ENCODE measurements at regions not wholly inside any gene's neighbourhood (a gene's known extent, or its start where the extent isn't known, plus 50 kb on each side); places are given as distances from the start of the nearest gene placed in this dataset.

GRCh38 chr2:137729305-137729704 is 235.0 kb upstream of the HNMT start:
- no peak for DNase-seq (ENCODE audit: low read depth, low spot score)

- no peak for DNase-seq (ENCODE audit: low read depth, low spot score)
These were observed 226.7 kb upstream of the HNMT start for GRCh38 chr2:137737559-137737958.

- no peak for DNase-seq (ENCODE audit: low read depth, low spot score)
These were observed 222.4 kb upstream of the HNMT start for GRCh38 chr2:137741784-137742362.

- no peak for DNase-seq (ENCODE audit: low read depth, low spot score)
These were observed 216.8 kb upstream of the HNMT start for GRCh38 chr2:137747509-137747908.

- DNase-seq (ENCODE audit: low read depth, low spot score) = no peak
These were observed 215.7 kb upstream of the HNMT start for GRCh38 chr2:137748533-137748932.

DNA sequence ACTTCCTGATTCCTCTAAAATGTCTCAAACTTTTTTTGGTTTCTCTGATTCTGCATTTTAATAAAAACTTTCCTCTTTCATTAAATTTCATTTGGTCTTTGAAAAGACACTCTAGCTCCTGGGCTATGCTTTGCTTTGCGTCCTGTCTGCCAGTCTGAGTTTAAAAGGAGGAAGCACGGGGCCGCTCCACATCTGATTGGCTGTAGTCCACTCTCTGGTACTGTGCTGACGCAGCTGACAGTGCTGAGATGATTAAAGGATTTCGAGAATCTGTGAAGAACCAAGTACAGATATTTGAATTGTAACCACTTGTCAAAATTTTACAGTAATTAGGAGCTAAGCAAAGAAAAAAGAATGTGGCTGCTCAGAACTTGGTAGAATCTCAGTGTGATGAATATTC is 199.6 kb upstream of the HNMT start:
- DNase-seq (ENCODE audit: low read depth, low spot score) = no peak

DNA sequence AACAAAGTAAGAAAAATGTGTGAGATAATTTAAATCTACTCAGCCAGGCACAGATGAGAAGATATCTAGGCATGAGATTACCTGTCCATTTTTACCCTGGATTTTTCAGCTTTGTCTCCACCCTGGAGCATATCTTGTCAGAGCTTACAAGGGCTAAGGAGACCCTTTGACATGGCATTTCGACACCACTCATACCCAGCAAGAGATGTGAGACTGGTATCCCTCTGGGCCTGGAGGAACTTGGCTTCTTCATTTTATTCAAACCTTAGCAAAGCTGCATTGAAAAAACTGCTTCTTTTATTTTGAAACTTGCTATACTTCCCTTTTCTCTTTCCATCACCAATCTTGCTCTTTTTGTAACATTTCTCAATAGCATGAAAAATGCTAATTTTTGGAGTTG is 194.9 kb upstream of the HNMT start:
- DNase-seq (ENCODE audit: low read depth, low spot score) = no peak

DNA sequence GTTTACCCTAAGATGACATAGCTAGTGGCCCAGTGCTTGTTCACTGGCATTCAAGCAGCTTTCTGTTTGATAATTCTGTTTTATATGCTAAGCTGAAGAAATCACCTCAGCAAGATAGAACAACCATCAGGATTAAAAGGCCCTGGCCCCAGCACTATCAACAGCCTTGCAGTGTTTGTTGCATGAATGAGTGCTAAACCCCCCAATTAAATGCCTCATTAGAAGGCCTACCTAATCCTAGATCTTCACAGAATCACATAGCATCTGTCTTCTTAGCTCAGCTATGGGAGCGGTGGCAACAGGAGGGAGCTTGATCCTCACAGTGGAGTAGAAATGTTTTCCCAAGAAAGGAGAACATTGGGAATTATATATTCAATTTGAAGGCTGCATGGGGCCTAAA is 194.1 kb upstream of the HNMT start:
- DNase-seq (ENCODE audit: low read depth, low spot score) = no peak

DNA sequence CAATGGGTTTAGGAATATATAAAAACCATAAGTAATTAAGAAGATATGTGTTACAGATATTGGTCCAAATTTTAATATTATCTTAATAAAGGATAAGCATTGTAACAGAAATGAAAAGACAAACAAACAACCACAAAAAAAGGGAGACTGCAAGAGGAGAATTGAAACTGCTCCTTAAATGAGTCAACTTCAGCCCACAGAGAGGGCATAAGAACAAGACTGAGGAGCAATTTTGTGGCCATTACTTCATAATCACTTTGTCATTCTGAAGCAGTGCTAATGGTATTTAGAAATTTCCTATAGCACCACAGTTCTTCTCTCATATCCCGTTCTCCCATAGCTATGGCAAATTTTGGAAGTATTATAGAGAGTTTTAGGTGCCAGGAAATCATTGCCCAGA is 193.2 kb upstream of the HNMT start:
- no peak for DNase-seq (ENCODE audit: low read depth, low spot score)

DNA sequence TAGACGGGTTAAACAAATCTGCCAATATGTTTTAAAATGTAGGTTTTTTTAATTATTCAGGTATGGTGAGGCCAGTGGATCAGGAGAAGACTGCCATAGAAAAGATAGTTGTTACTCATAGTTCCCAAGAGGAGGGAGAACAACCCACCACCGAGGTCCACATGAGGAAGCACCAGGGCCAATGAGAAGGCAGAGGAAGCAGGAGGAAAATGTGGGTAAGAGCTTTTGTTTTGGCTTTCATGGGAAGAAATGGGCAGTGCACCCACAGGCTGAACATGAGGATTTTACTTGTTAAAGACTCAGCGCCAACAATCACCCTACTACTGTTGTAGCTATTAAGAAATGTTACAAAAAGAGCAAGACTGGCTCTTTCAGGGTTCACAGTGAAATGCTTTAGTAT is 191.8 kb upstream of the HNMT start:
- DNase-seq (ENCODE audit: low read depth, low spot score) = no peak

DNA sequence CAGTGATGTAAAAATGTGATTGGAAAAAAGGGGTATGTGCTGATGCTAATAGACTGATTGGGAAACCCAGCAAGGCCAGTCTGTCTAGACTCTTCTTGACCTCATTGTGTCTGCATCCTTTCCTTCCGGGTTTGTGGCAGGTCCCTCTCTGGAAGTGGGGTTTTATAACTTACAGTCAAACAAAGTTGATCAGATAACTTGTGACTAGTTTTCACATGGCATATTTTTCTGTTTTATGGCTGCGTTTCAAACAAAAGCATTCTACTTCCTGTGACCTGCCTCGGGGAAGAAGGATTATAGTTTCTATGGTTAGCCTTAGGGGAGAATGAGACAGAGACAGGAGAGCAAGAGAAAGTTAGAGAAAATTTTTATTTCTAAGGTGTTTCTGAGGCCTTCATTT is 188.7 kb upstream of the HNMT start:
- no peak for DNase-seq (ENCODE audit: low read depth, low spot score)

- DNase-seq (ENCODE audit: low read depth, low spot score) = no peak
These were observed 187.6 kb upstream of the HNMT start for GRCh38 chr2:137776697-137777096.

DNA sequence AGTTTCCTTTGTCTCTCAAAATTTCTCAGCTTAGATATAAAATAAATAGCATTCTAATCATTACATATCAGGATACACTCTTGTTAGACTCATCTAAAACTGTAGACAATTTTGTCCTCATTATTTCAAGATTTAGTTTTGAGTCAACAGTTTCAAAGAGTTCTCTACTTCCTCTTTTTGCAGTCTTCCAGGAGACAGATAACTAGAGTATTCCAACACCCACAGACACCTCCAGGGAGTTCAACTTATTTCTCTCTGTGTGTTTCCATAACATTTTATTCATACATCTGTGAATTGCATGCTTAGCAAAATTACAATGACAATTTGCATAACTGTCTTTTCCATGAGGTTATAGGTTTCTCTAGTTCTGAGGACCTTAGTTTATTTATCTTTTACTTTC is 166.6 kb upstream of the HNMT start:
- no peak for DNase-seq (ENCODE audit: low read depth, low spot score)

- DNase-seq (ENCODE audit: low read depth, low spot score) = no peak
These were observed 164.7 kb upstream of the HNMT start for GRCh38 chr2:137799600-137799999.

DNA sequence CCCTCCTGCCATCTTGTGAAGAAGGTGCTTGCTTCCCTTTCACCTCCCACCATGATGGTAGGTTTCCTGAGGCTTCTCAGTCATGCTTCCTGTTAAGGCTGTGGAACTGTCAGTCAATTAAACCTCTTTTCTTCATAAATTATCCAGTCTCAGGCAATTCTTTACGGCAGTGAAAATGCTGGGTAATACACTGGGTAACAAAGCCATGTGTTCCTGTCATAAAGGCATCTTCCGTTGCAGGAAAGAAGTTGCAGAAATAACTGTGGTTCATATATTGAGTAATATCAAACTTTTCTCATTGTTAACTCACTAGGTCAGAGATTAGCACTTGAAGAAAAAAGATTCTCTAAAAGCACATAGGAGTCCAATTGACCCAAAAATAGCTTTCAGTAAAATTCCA is 163.9 kb upstream of the HNMT start:
- DNase-seq (ENCODE audit: low read depth, low spot score) = no peak

DNA sequence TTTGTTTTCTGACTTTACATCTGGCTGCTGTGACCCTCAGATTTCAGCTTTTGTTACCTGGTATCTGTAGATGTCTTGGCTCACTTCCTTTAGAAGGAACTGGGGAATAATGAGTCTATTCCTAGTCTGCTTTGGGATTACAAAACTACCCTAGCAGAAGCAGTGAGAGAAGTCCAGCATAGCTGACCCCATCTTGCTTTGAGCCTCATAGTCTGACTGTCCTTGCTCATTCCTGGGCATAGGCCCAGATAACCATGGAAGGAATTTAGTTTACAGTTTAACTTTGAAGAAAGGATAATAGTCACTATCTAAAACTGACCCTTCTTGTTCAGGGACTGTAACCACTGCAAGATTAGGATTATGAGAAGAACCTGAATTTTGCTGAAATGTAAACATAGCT is 163.0 kb upstream of the HNMT start:
- no peak for DNase-seq (ENCODE audit: low read depth, low spot score)

- no peak for DNase-seq (ENCODE audit: low read depth, low spot score)
These were observed 162.2 kb upstream of the HNMT start for GRCh38 chr2:137802038-137802437.

- no peak for DNase-seq (ENCODE audit: low read depth, low spot score)
These were observed 158.0 kb upstream of the HNMT start for GRCh38 chr2:137806068-137806805.

- DNase-seq (ENCODE audit: low read depth, low spot score) = no peak
These were observed 155.0 kb upstream of the HNMT start for GRCh38 chr2:137809252-137809651.

GRCh38 chr2:137809837-137810236 is 154.4 kb upstream of the HNMT start:
- no peak for DNase-seq (ENCODE audit: low read depth, low spot score)

DNA sequence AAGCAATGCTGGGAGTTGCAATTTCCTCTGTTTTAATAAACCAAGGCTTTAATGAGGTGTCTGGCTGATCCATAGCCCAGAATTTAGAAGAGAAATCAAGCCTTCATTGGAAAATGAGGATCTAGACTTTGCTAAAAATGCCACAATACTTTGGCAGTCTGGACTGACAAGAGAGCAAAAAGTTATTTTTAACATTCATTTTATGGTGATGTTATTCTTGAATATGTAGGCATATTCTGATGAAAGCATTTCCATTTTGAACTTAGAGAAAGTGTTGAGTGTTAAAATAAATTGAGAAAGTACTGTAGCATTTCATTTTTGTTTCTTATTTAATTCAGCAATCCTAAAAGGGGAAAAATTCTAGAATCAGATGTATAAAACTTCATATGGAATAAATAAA is 151.8 kb upstream of the HNMT start:
- no peak for DNase-seq (ENCODE audit: low read depth, low spot score)

GRCh38 chr2:137813176-137813575 is 151.1 kb upstream of the HNMT start:
- no peak for DNase-seq (ENCODE audit: low read depth, low spot score)

DNA sequence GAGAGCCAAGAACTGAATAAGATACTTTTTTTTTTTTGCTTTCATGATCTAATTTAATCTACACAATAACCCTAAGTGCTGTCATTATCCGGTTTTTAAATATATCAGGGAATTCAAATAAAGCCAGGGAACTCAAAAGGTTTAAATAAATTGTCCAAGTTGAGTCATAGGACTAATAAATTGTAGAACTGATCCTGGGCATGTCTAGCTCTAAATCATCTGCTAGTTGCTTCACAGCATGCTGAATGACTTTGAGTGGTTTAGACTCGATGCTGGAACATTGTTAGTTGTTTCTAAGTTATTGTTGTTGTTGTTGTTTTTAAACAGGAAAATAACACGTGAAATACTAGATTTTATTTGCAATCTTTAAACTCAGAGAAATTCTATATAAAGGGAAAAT is 147.2 kb upstream of the HNMT start:
- DNase-seq (ENCODE audit: low read depth, low spot score) = no peak

- DNase-seq (ENCODE audit: low read depth, low spot score) = no peak
These were observed 141.1 kb upstream of the HNMT start for GRCh38 chr2:137823196-137823595.
